NK-92 treated with Interleukin-12 subunit alpha and Interleukin-12 subunit beta, amount 100 ng/mL, for 24 hours (cell line): ENCODE measurements at regions not wholly inside any gene's neighbourhood (a gene's known extent, or its start where the extent isn't known, plus 50 kb on each side); places are given as distances from the start of the nearest gene placed in this dataset.

ENCODE experiments used
- DNase-seq: peaks from one replicate; lab custom pipeline; 2025; lab: John Stamatoyannopoulos, UW

GRCh38 chr12:126700096-126700495, 1566.9 kb upstream of the TMEM132C start:
- no peak for DNase-seq

- DNase-seq, result no peak
Measured at GRCh38 chr12:126704609-126705008, 1562.4 kb upstream of the TMEM132C start.

DNA sequence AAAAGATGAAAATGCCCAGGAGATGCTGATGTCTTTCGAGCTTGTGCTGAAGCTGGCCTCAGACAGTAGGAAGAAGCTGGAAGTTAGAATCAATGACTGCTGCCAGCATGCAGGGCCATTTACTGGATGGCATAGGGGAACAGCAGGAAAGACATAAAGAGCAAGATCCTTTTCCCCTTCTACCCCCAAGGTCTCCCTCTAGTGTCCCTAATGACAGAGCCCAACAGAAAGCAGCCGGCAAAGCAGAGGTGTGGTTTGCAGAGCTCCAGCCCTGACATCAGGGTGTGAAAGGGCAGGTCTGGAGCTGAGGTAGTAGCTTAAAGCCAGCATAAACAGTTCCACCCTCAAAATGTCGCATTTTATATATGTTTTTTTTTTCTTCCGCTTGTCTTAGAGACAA, 1560.7 kb upstream of the TMEM132C start:
- DNase-seq, result no peak

- no peak for DNase-seq
Measured at GRCh38 chr12:126708492-126708896, 1558.5 kb upstream of the TMEM132C start.

GRCh38 chr12:126718365-126718764, 1548.6 kb upstream of the TMEM132C start:
- DNase-seq, result no peak

- DNase-seq, result no peak
Measured at GRCh38 chr12:126719912-126720705, 1546.9 kb upstream of the TMEM132C start.

GRCh38 chr12:126726481-126727217, 1540.3 kb upstream of the TMEM132C start:
- no peak for DNase-seq

- DNase-seq, result no peak
Measured at GRCh38 chr12:126727218-126728075, 1539.5 kb upstream of the TMEM132C start.

GRCh38 chr12:126734296-126734695, 1532.7 kb upstream of the TMEM132C start:
- no peak for DNase-seq

DNA sequence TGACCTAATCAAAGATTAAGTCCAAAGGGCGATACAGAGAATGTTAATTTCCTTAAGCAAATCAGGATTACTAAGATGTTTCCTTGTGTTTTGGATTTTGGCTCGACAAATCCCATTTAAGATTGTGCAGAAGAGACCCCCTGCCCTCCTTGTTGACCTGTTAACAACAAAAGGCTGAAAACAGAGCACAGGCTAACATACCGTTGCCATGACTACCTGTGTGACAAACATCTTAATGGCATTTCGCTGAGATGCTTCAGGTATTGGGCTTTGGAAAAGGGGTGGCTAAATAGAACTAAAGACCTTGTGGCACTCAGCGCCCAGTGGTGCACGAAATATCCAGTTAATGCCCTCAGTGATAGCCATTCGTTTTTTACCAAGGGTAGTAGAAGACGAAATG, 1532.3 kb upstream of the TMEM132C start:
- DNase-seq, result no peak

- DNase-seq, result no peak
Measured at GRCh38 chr12:126741536-126742240, 1525.3 kb upstream of the TMEM132C start.

- DNase-seq, result no peak
Measured at GRCh38 chr12:126742241-126742641, 1524.7 kb upstream of the TMEM132C start.

DNA sequence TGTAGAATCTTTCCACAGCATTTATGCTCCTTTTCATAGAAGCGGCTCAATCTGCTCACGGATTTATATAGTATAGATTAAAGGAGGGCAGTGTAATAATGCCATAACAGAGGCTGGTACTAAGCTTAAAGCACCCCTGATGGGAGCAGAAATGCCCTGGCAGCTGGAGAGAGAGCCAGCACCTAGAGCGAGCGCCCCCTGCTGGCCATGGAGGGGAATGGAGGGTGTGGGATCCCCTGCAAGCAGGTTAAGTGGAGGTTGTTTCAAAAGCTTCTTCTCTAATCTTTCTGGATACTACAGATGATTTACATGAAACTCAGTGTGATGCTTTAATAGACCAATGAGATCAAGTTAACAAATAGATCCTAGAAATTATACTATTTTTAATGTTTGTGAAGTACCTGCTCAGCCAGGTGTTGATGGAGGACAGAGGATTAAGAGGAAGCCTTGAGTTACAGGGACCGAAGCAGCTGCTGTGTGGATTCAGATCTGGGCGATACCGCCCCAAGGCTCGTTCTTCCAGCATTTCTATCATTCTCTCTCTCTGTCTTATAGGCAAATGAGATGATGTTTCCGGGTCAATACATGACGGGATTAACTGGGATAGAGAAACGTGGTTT, 1519.3 kb upstream of the TMEM132C start:
- peak; percentile 9 for DNase-seq

GRCh38 chr12:126752021-126752420, 1514.9 kb upstream of the TMEM132C start:
- DNase-seq, result no peak

- DNase-seq, result no peak
Measured at GRCh38 chr12:126757326-126757725, 1509.6 kb upstream of the TMEM132C start.

GRCh38 chr12:126760092-126760491, 1506.9 kb upstream of the TMEM132C start:
- DNase-seq, result no peak

- DNase-seq, result no peak
Measured at GRCh38 chr12:126761420-126761819, 1505.5 kb upstream of the TMEM132C start.

DNA sequence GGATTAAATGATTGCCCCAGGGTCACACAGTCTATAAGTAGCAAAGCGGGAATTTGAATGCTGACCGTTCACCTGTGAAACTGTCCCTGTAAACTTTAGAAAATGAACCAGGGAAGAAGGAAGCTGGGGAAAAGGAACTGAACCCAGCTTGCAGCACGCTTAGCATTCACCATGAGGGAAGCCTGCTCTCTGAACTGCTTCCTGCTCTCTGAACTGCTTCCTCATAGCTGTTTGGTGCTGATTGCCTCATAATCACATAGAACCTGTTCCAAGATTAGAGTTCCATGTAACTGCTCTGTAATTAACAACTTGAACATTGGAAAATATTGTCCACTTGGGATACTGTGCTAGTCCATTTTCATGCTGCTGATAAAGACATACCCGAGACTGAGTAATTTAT, 1504.8 kb upstream of the TMEM132C start:
- DNase-seq, result no peak

DNA sequence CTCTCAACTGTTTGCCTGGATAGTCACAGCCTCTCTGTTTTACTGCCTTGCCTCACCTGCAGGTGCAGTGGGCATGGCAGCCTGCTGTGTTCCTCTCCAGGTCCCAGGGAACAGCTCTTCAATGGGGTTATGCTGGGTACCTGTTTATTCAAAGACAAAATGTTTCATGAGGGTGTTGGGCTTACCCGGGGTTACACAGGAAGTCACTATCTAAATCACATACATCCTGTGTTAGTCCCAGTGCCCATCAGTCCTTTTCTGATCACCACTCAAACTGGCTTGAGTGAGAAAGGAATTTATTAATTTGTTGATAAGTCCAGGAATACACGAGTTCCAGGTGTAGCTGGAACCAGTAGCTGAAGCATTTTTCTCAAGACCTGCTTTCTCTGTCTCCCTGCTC, 1503.6 kb upstream of the TMEM132C start:
- no peak for DNase-seq

DNA sequence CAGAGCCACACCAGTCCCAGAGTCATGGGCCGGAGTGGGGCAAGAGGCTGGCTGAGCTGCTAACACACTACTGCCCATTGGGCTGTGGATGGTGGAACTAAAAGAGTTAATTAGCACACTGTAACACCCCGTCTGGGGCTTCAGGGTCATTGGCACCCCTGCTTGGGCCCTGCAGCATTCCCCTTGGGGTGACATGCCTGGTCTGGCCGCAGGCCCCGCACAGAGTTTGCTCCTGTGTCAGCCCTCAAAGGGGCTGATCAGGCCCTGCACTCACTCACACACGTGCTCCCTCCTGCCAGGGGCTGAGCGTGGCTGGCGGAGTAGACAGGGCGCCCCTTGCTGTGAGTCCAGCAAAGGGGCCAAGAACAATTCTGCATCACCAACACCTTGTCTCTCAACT, 1499.6 kb upstream of the TMEM132C start:
- DNase-seq, result no peak

- no peak for DNase-seq
Measured at GRCh38 chr12:126768517-126768916, 1498.5 kb upstream of the TMEM132C start.
